Stomach (tissue), 4 donors: ENCODE measurements at regions not wholly inside any gene's neighbourhood (a gene's known extent, or its start where the extent isn't known, plus 50 kb on each side); places are given as distances from the start of the nearest gene placed in this dataset.
"Not testable (repeated sequence)": the region's sequence is repeated elsewhere in the genome, so short reads cannot be mapped to it uniquely, and the experiment has no call there.

Source experiments
- CTCF ChIP-seq, 7 experiments: fragments of 450-650 bp in 4 of 7; fragments of 200-600 bp in 3 of 7; sonication (generic) in 3 of 7; IDR thresholded peaks; one replicate each; pipeline ENCODE4 v1.5.1; 2016 to 2019; ENCODE audit warnings: antibody characterized with exemption in 7 of 7, control low read depth in 2 of 7, mild to moderate bottlenecking in 1 of 7
- EP300 ChIP-seq: sonication (generic); formaldehyde crosslinking; IDR thresholded peaks from one replicate; pipeline ENCODE4 v1.6.1; 2017; ENCODE audit warnings: antibody characterized with exemption
- POLR2A ChIP-seq, 4 donors: fragments of 450-650 bp; IDR thresholded peaks; one replicate each; pipeline ENCODE4 v1.6.1; 2016; ENCODE audit warnings: antibody characterized with exemption in 4 of 4, control low read depth in 2 of 4, mild to moderate bottlenecking in 1 of 4, moderate library complexity in 1 of 4

- TF ChIP-seq POLR2A (IDR thresholded peaks at IDR 0.05); EP300; CTCF (IDR thresholded peaks at IDR 0.05): not testable (repeated sequence)
Observed at GRCh38 chr16:33655756-33656155, 196.3 kb downstream of the TP53TG3F start.
